GM19043 (cell line): ENCODE measurements at regions not wholly inside any gene's neighbourhood (a gene's known extent, or its start where the extent isn't known, plus 50 kb on each side); places are given as distances from the start of the nearest gene placed in this dataset.

ENCODE experiments used
- ATAC-seq: cut with Tn5 transposase; IDR thresholded peaks from one replicate; pipeline ENCODE4 v1.9.1; 2021; ENCODE audit warnings: low read depth; ENCODE audit not compliant: unreplicated experiment

DNA sequence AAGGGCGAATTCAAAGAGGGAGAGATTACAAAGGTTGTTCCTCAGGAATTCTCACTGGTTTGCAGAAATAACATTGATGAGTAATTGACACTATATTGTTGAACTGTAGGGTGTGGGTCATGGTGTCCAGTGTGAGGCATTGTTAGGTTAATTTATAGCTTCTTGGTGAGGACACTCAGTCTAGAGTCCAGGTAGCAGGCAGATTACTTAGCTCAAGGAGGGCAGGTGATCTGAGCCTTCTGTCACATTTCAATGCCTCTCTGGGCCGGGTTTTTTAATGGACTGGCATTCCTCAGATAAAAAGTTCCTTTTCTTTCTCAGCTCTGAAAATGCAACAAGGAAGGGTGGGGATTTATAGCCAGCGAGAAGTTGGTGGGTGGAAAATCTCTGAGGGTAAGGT is 194.2 kb upstream of the PROK2 start:
- ATAC-seq: no peak

DNA sequence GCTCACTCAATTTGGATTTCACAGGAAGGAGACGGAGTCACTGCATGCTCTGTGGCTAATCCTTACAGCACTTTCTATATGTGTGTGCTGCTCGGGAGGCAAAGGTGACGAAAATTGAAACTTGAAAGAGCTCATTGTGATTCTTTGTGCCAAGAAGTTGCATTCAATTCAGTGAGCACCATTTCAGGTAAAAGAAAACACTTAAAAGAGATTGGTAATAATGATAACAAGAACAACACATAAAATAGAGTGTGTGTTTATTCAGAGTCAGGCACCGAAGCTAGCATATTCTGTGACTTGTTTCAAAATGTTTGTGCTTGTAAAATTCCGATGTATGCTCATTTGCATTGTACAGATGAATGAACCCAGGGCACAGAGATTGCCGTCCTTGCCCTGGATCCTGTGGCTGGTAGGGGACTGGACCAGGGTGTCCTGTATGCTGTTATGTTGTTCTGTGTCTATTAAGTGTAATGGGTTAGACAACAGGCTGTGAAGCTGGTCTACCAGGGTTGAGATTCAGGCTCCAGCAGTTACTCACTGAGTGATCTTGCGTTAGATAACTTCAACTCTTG is 193.3 kb upstream of the PROK2 start:
- ATAC-seq: peak; percentile 89

DNA sequence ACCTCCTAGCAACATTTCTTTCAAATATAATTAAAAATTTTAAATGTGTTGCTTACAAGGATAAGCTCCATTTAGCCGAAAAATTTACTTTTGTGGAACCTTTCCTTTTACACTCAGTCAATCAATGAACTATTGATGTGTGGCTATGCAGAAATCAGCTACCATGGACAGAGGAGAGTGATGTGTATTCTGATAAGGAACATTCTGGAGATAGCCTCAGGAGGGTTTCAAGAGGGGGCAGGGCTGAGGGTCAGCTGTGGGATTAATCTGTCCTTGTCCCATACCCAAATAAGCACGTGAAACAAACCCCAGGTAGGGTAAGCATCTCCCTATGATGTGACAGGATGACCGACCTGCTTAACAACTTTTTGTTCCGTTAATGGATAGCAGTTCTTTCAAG is 192.6 kb upstream of the PROK2 start:
- ATAC-seq: no peak

GRCh38 chr3:71975573-71975972 is 190.6 kb upstream of the PROK2 start:
- ATAC-seq: no peak

GRCh38 chr3:71974786-71975185 is 189.8 kb upstream of the PROK2 start:
- ATAC-seq: no peak

GRCh38 chr3:71973274-71974030 is 188.5 kb upstream of the PROK2 start:
- ATAC-seq: no peak

DNA sequence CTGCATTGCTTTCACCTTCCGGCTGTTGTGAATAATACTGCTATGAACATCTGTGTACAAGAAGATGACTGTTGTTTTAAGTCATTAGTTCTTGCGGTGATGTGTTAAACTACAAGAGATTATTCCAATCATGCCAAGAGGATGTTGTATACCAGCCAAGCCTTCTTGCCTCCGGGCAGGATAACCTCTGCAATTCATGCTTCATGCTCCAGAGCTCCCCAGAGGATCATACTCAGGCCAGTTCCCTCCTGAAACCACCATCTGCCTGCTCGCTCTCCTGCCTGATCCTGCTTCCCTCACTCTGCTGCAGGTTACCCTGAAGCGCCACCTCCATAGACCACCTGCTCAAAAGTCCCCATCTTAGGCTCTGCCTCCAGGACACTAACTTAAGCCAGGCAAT is 187.1 kb upstream of the PROK2 start:
- no peak for ATAC-seq

- ATAC-seq: no peak
These were observed 183.6 kb upstream of the PROK2 start for GRCh38 chr3:71968544-71968943.

DNA sequence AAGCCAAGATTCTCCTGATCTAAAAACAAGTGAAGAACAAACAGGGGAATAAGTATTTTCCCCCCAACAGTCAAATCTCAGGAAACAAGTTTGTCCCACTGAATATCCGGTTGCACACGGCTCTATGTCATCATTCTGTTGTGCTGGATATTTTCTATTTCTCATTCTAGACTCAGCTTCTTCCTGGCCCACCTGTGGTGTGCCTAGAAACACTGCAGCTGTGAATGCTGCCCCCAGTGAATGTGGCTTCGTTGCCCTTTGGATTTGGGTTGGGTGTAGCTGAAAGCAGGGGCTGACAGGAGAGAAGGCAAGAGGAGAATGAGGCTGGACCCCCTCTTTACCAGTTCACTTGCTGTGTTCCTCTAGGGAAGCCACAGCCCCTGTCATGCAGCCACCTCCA is 181.2 kb upstream of the PROK2 start:
- ATAC-seq: no peak

DNA sequence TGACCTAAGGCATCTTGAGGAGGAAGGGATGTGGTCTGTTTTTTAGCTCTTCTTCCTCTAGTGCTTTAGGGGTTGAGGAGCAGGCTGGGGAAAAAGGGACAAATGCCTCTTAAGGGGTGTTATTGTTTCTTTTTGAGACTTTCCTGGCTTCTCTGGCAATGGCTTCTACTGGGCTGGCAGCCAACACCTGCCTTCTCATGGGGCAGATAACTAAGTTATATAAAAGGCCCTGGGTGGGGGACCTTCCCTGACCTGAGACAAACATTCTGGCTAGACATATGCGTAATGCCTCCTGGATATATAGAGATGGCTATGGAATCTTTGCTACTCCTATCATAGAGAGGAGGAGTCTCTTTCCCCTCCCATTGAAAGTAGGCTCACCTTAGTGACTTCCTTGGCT is 179.2 kb upstream of the PROK2 start:
- no peak for ATAC-seq

GRCh38 chr3:71962561-71963240 is 177.8 kb upstream of the PROK2 start:
- ATAC-seq: no peak

DNA sequence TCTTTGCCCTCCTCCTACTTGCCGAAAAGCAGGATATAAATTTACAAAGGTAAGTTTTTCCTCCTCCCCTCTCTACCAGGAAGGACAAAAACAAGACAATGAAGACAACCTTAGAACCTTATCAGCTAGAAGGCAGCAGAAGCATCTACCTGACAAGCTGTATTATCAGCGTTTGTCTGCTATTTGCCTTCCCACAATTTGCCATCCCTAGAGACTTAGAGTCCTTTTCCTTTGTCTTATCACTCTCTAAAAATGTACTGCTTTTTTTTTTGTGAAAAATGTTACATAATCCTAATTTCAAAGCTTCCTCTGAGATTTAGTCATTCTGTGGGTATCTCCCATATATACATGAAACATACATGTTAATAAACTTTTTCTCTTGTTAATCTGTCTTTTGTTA is 176.9 kb upstream of the PROK2 start:
- no peak for ATAC-seq

- no peak for ATAC-seq
These were observed 176.4 kb upstream of the PROK2 start for GRCh38 chr3:71961378-71961777.

DNA sequence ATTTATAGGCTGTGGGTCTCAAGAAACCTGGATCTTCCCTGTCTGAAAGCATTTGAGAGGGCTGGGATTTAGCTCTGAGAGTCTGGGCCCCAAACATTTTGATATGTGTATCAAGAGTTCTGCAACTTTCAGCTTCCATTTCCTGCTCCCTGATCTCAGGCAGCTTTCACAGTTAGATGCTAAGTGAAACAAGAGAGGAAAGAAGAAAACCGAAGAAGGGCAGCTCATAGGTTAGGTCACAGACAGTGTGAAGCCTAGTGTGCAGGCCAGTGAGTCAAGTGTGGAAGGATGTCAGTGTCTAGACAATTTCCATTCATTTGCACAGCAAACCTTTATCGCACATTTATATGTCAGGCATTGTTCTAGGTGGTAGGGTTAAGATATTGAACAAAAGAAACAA is 173.6 kb upstream of the PROK2 start:
- ATAC-seq: no peak

DNA sequence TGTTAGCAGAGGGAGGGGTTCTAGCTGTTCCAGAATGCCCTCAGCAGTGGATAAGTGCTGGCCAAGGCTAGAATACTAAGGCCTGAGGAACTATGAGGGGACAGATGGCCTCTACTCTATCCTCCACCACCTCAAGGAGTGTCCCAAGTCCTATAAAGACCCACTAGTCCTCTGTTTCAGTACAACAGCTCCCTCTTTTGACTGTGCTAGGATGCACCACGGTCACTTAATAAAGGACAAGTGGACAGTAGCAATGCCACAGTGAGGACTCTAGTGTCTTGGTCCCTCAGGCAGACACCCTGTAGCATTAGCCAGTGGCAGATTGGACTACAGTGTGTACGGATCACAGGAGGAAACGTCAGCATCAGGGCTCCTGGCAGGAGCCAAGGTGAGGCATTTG is 171.8 kb upstream of the PROK2 start:
- ATAC-seq: no peak

DNA sequence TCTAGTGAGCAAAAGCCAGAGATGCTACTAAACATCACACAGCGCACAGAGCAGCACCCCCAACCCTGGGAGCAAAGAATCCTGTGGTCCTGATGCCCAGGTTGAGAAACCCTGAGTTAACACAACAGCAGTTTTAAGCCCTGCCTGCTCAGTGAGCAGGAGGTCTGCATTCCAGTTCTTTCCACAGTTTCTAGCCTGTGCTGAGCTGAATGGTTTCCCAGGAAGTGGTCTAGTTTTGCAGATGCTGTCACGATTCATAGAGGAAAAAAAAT is 171.1 kb upstream of the PROK2 start:
- ATAC-seq: no peak

DNA sequence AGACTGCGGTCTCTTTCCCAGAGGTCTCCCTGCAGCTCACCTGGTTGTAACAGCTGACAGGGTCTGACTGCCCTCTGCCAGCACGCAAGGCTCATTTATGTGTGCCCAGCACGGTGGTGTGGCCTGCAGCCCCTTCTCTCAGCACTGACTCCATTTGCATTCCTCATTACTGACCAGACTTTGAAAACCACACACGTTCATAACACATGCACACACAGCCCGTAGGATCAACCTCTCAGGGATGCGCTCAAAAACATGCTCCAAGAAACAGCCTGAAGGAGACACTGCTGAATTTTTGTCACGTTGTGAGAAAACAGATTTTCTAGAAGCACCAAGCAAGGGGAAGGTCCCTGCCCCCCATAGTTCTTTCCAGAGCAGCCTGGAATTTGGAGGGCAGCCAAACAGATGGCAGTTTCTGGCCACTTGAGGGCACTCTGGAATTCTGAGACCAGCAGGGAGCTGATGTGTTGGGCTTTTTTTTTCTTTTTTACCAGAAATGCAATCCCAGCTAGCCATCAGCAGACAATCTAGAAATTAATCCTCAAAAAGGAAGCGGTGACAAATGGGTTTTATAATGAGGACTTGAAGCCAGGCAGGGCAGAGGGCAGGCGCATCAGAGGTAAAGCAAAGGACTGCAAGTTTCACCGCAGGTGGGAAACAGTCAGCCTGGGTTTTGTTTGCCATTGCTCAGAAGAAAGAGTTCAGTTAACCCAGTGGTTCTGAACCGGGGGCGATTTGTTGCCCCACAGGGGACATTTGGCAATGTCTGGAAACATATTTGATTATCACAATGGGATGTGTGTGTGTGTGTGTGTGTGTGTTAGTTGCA is 170.5 kb upstream of the PROK2 start:
- ATAC-seq: no peak

DNA sequence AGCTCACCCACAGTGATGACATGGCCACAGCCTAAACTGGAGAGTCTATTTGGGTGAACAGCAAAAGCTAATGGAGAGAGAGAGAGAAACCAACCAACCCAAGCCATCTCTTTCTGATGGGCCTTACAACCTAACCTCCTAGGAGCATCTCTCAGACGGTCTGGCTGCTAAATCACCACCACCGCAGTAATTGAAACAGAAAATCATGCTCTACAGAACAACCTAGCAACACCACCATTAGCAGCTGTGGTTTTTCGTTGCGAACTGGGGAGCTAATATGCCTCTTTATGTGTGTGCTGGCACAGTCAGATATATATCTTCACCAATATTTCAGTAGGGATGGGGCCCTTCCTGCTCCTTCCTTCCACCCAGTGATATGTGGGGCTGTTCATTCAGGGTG is 166.9 kb upstream of the PROK2 start:
- ATAC-seq: no peak

DNA sequence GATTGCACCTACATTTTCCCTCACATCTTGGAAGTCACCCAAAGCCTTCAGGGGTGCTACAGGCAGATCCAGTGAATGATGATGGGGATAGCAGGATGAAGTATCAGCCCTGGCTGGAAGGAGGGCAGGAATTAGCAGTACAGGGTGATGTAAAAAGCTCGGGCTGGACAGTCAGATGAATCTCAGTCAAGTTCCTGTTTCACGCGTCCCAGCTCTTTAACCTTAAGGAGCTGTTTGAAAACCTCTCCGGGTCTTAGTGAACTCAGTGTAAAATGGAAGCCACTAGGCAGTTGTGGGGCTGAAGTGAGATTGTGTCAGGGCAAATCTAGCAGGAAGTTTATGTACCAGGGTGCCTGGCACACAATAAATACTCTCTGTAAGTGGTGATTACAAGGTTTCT is 166.4 kb upstream of the PROK2 start:
- no peak for ATAC-seq

GRCh38 chr3:71949442-71949841 is 164.5 kb upstream of the PROK2 start:
- no peak for ATAC-seq

DNA sequence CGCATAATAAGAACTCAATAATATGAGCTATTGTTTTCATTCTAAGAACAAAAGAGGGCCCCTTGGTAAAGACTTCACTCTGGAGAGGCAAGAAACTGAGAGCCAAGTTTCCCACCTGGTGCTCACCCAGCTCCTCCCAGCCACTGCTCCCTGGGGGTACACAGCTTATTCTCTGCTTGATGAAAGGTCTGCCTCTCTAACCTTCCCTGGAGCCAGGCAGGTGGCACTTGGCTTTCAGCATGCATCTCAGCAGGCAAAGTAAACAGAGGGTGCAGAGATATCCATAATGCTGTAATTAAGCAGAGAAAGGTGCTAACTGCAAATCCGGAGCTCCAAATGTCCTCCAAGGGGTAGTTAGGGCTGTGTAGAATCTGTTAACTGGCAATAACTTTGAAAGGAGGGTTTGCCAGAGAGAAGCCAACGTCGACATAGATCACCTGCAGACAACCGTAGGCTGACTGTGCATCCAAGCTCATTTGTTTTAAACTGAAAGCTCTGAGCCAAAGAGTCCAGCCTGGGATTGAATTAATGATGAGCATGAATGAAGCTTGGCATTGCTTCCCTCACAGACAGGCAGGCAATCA is 159.6 kb upstream of the PROK2 start:
- ATAC-seq: no peak
